ENCODE measurements at regions not wholly inside any gene's neighbourhood (a gene's known extent, or its start where the extent isn't known, plus 50 kb on each side); places are given as distances from the start of the nearest gene placed in this dataset.
"Not testable (repeated sequence)": the region's sequence is repeated elsewhere in the genome, so short reads cannot be mapped to it uniquely, and the experiment has no call there.

- no peak for FAIRE-seq
These were observed 50.7 kb upstream of the TNFSF4 start for GRCh38 chr1:173257805-173258204.

- FAIRE-seq, result no peak
These were observed 51.5 kb upstream of the TNFSF4 start for GRCh38 chr1:173258479-173259264.

GRCh38 chr1:173260329-173260728 is 53.2 kb upstream of the TNFSF4 start:
- FAIRE-seq, result not testable (repeated sequence)

GRCh38 chr1:173266841-173267240 is 59.7 kb upstream of the TNFSF4 start:
- no peak for FAIRE-seq

GRCh38 chr1:173267453-173267945 is 60.4 kb upstream of the TNFSF4 start:
- FAIRE-seq, result no peak

DNA sequence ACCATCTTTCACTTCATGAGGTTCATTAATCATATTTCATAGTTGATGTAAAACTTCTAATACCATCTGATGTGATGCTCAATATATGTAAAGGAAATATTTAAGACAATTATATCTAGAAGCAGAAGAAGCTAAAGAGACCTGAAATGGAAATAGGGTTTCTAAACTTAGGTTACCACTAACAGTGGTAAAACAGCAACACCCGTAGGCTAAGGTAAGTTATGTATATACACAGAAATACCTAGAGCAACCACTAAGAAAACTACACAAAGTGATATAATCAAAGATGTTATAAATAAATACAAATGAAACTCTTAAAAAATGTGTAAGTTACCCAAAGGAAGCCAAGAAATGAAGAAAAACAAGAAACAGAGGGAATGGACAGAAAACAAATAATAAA is 61.1 kb upstream of the TNFSF4 start:
- FAIRE-seq, result peak; percentile 42

GRCh38 chr1:173268786-173269277 is 61.7 kb upstream of the TNFSF4 start:
- FAIRE-seq, result no peak

DNA sequence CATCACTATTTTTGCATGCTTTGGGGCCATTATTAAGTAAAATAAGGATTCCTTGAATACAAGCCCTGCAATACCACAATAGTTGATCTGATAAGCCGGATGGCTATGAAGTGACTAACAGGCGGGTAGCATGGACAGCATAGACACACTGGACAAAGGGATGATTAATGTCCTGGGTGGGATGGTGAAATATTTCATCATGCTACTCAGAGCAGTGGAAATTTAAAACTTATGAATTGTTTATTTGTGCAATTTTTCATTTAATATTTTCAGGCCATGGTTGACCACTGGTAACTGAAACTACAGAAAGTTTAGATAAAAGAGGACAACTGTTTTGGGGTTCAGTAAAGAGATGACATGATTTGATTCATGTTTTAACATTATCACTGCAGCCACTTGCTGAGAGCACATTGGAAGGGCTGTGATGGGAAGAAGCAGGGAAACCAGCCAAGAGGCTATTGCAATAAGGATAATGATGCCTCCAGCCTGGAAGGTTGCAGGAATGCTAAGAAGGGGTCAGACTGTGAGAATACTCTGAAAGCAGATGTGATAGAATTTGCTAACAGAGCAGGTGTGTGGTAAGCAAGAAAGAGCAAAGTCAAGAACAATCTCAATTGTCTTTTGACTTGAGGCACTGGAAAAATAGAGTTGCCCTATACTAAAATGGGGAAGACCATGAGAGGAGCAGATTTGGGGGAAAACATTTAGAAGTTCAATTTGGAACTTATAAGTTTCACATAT is 62.5 kb upstream of the TNFSF4 start:
- FAIRE-seq, result no peak

- FAIRE-seq, result no peak
These were observed 63.1 kb upstream of the TNFSF4 start for GRCh38 chr1:173270243-173270642.

DNA sequence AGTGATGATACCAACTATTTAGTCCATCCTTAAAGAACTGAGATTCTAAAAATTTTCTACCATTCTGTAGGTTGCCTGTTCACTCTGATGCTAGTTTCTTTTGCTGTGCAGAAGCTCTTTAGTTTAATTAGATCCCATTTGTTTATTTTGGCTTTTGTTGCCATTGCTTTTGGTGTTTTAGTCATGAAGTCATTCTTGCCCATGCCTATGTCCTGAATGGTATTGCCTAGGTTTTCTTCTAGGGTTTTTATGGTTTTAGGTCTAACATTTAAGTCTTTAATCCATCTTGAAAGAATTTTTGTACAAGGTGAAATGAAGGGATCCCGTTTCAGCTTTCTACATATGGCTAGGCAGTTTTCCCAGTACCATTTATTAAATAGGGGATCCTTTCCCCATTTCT is 63.9 kb upstream of the TNFSF4 start:
- FAIRE-seq, result not testable (repeated sequence)

DNA sequence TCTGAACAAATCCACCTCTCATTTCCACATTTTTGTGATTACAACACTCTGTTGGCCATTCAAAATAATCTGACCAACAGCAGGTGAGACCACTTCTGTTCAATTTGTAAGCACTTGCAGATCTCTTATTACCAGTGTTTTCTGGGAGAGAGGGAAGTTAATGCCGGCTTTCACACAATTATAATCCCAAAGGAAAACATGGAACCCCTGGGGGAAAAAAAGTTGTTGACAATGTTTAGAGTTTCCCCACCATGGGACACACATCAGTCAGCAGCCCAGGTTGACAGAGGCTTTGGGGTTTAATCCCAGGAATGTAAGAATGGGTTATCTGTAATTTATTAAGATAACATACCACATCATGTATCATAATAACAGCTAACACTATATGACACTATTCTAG is 68.4 kb upstream of the TNFSF4 start:
- no peak for FAIRE-seq

DNA sequence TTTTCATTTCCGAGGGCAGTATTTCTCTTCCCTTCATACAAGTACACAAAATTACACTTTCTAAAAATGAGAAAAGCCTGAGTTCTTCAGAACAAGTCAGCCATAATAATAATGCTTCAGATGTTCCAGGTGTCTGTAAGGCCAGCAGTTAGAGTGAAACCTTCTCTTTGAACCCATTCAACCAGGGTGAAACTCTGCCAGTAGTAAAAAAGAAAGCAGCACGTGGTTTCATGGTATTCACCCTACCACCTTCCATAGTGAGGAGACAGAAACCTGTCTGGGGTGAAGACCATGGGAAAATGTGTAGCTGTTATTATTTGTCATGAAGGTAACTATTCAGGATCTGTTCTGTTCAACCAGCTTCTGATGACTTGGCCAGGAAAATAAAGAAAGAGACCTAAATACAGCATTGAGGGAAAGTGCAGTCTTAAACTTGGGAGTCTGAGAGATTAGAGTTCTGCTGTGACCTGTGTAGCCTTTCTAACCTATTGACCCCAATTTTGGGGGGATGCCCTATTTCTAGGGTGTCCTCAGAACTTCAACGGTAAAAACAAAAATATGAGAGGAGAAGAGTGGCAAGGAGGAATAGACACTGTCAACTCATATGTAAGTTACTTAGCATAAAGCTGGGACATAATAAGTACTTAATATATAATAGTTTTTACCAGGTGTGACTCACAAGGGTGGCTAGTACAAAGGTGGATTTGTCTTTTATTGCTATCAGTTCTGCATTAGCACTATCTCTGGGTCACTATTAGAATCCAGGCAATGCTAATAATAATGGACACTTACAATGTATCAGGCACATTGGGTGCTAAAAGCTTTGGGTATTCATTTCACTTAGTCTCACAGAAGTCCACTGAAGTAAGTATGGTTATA is 70.0 kb upstream of the TNFSF4 start:
- no peak for FAIRE-seq

GRCh38 chr1:173280899-173281660 is 73.9 kb upstream of the TNFSF4 start:
- FAIRE-seq, result peak; percentile 52

DNA sequence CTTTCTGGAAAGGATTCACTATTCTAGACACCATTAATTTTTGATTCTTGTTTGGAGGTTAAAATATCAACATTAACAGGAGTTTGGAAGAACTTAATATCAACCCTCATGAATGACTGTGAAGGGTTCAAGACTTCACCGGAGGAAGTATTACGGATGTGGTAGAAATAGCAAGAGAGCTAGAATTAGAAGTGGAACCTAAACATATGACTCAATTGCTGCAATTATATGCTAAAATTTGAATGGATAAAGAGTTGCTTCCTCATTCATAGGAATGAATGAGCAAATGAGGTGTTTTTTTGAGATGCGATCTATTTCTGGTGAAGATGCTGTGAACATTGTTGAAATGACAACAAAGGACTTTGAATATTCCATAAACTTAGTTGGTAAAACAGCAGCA is 77.9 kb upstream of the TNFSF4 start:
- no peak for FAIRE-seq

DNA sequence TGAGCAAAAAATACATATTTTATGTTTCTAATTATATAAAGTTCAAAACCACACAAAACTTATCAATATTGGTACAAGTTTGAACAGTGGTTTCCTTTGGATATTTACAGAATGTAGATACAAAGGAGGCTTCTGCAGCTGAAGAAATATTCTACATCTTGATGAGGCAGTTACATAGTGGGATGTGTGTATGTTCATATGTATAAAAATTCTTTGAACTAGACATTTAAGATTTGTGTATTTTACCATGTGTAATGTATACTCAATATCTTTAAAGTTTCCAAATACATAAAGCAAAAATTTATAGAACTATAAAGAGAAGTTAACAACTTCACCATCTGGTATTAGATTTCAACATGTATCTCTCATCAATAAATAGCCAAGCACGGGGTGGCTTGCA is 80.7 kb upstream of the TNFSF4 start:
- peak; percentile 53 for FAIRE-seq

DNA sequence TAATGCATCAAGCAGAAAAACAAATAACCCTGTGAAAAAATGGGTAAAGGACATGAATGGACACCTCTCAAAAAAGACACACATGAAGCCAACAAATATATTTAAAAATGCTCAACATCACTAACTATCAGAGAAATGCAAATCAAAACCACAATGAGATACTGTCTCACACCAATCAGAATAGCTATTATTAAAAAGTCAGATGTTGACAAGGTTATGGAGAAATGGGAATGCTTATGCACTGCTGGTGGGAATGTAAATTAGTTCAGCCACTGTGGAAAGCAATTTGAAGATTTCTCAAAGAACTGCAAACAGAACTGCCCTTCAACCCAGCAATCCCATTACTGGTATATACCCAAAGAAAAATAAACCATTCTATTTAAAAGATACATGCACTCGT is 86.6 kb upstream of the TNFSF4 start:
- FAIRE-seq, result no peak

DNA sequence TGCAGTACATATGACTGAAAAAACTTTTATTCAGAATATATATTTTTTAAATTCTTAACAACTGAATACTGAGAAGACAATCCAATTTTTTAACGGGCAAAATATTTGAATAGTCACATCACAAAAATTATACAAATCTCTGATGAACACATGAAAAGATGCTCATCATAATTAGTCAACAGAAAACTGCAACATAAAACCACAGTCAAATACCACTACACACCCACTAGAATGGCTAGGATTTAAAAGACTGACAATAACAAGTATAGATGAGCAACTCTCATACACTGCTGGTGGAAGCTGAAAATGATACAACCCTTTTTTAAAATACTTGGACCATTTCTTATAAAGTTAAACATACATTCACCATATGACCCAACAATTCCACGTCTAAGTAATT is 87.7 kb upstream of the TNFSF4 start:
- FAIRE-seq, result peak; percentile 20

- FAIRE-seq, result no peak
These were observed 88.3 kb upstream of the TNFSF4 start for GRCh38 chr1:173295391-173295790.

- FAIRE-seq, result no peak
These were observed 88.9 kb upstream of the TNFSF4 start for GRCh38 chr1:173295995-173296394.

GRCh38 chr1:173297798-173298391 is 90.8 kb upstream of the TNFSF4 start:
- no peak for FAIRE-seq
